ENCODE measurements at regions not wholly inside any gene's neighbourhood (a gene's known extent, or its start where the extent isn't known, plus 50 kb on each side); places are given as distances from the start of the nearest gene placed in this dataset.
"Not testable (repeated sequence)": the region's sequence is repeated elsewhere in the genome, so short reads cannot be mapped to it uniquely, and the experiment has no call there.

DNA sequence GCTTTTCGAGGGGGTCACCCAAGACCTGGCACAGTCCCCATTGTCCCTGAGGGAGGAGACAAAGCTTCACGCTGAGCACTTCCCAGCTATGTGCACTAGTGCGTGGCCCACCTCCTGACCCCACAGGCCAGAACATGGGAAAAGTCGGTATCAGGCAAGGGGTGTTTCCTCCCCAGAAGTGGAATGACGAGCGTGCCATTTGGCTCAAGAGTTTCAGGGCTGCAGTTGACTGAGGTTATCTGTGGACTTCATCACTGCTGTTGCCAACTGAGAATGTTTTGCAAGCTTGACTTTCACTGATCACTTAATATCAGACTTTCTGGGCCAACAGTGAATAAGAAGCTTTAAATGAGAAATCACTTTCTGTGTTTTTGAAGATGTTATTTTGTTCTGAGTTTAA is 137.0 kb upstream of the AFDN start:
- Mint-ChIP-seq H3K36me3 (no peaks in the 10 kb centered on the region), H3K27ac (no peak overlapping the region), H3K9me3 (no peaks in the 10 kb centered on the region), H3K27me3 (ENCODE audit: low read depth) (peaks cover 11% of the 10 kb centered on the region), H3K4me3 (no peak overlapping the region), H3K4me1 (peaks cover 15% of the 10 kb centered on the region)
- TF ChIP-seq, protein P1, sequence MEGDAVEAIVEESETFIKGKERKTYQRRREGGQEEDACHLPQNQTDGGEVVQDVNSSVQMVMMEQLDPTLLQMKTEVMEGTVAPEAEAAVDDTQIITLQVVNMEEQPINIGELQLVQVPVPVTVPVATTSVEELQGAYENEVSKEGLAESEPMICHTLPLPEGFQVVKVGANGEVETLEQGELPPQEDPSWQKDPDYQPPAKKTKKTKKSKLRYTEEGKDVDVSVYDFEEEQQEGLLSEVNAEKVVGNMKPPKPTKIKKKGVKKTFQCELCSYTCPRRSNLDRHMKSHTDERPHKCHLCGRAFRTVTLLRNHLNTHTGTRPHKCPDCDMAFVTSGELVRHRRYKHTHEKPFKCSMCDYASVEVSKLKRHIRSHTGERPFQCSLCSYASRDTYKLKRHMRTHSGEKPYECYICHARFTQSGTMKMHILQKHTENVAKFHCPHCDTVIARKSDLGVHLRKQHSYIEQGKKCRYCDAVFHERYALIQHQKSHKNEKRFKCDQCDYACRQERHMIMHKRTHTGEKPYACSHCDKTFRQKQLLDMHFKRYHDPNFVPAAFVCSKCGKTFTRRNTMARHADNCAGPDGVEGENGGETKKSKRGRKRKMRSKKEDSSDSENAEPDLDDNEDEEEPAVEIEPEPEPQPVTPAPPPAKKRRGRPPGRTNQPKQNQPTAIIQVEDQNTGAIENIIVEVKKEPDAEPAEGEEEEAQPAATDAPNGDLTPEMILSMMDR (IDR thresholded peaks at IDR 0.05; ENCODE audit: unreplicated experiment): no peak
- no peak for DNase-seq (ENCODE audit: low spot score in 2 of 2, unreplicated experiment in 2 of 2)

DNA sequence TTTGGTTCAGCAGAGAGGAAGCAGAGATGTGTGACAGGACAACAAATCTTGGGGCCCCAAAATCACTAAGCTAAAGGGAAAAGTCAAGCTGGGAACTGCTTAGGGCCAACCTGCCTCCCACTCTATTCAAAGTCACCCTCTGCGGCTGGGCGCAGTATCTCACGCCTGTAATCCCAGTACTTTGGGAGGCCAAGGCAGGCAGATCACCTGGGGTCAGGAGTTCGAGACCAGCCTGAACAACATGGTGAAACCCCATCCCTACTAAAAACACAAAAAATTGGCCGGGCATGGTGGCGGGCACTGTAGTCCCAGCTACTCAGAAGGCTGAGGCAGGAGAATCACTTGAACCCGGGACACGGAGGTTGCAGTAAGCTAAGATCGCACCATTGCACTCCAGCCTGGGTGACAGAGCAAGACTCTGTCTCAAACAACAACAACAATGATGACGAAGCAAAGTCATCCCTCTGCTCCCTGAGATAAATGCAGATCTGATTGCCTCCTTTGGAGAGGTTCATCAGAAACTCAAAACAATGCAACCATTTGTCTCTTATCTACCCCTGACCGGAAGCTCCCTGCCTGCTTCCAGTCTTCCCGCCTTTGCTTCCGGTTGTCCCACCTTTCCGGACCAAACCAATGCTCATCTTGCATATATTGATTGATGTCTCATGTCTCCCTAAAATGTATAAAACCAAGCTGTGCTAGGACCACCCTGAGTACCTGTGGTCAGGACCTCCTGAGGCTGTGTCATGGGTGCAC is 136.4 kb upstream of the AFDN start:
- H3K27me3 Mint-ChIP-seq (ENCODE audit: low read depth); DNase-seq (ENCODE audit: low spot score in 2 of 2, unreplicated experiment in 2 of 2); H3K9me3 Mint-ChIP-seq; H3K4me3 Mint-ChIP-seq; H3K27ac Mint-ChIP-seq; H3K36me3 Mint-ChIP-seq: not testable (repeated sequence)
- H3K4me1 Mint-ChIP-seq: peaks cover 15% of the 10 kb centered on the region

DNA sequence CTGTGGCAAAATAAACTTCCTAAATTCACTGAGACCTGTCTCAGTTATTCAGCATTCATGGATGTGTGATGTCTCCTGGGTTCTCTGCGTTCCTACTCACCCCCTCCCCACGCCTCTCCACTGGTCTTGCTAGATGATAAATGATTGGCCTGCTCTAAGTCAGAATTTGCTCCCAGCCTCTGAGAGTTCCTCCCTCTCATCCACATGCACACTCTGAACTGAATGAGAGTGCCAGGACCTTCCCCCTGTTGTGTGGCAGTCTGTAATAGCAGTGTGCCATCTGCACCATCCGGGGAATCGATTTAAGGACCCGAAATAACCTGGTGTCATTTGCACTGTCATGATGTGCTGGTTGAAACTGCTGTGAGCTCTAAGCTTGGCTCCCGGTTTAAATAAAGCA is 135.8 kb upstream of the AFDN start:
- Mint-ChIP-seq H3K27me3 (ENCODE audit: low read depth) (peaks cover 4% of the 10 kb centered on the region), H3K4me1 (peaks cover 15% of the 10 kb centered on the region), H3K36me3 (no peaks in the 10 kb centered on the region), H3K9me3 (no peaks in the 10 kb centered on the region), H3K4me3 (no peak overlapping the region), H3K27ac (no peak overlapping the region)
- TF ChIP-seq, protein P1 (IDR thresholded peaks at IDR 0.05; ENCODE audit: unreplicated experiment): no peak
- no peak for DNase-seq (ENCODE audit: low spot score in 2 of 2, unreplicated experiment in 2 of 2)

DNA sequence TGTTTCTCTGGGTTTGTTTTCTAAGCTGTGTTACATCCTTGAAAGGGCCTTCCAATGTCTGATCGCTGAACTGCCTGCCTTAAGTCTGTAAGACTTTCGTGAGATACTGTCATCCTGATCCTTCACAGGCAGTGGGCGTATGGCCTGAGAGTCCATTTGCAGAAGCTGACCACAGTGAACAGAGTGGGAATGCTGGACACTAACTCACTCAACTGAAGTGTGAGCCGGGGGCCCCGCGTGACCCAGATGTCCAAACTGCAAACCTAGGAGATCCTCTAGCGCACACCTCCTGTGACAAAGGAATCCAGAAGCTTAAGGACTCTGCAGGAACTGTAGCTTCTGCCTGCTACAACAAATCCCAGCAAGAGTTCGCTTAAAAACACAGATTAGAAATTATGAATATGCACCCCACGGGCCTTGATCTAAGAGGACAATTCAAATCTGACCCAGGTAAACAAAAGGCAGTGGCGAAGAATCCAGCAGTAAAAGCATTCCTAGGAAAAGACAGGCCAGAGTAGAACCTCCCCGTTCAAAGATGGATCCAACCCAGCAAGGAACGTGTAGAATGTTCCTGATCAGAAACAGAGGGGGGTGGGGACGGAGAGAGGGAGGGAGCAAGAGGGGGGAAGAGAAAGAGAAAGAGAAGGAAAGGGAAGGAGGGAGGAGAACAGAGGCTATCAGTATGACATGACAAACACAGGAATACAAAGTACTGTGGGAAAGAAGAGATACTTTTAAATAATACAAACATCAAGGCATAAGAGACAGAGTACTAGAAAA is 135.0 kb upstream of the AFDN start:
- DNase-seq (ENCODE audit: low spot score in 2 of 2, unreplicated experiment in 2 of 2): no peak
- H3K27ac Mint-ChIP-seq: no peak overlapping the region
- no peaks in the 10 kb centered on the region for H3K9me3 Mint-ChIP-seq
- H3K27me3 Mint-ChIP-seq (ENCODE audit: low read depth): peaks cover 4% of the 10 kb centered on the region
- TF ChIP-seq, protein P1 (IDR thresholded peaks at IDR 0.05; ENCODE audit: unreplicated experiment): no peak
- H3K4me1 Mint-ChIP-seq: peaks cover 20% of the 10 kb centered on the region
- H3K36me3 Mint-ChIP-seq: no peaks in the 10 kb centered on the region
- H3K4me3 Mint-ChIP-seq: no peak overlapping the region

DNA sequence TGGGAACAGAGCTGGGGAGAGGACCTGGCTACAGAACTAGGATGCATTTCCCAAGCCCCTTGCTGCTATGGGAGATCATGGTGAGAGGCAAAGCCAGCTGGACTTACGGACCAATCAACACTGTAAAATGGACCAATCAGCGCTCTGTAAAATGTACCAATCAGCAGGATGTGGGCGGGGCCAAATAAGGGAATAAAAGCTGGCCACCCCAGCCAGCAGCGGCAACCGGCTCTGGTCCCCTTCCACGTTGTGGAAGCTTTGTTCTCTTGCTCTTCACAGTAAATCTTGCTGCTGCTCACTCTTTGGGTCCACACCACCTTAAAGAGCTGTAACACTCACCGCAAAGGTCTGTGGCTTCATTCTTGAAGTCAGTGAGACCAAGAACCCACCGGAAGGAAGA is 133.2 kb upstream of the AFDN start:
- peaks cover 28% of the 10 kb centered on the region for H3K4me1 Mint-ChIP-seq
- not testable (repeated sequence) for H3K36me3 Mint-ChIP-seq; DNase-seq (ENCODE audit: low spot score in 2 of 2, unreplicated experiment in 2 of 2); H3K27ac Mint-ChIP-seq; H3K4me3 Mint-ChIP-seq; H3K27me3 Mint-ChIP-seq (ENCODE audit: low read depth); H3K9me3 Mint-ChIP-seq

DNA sequence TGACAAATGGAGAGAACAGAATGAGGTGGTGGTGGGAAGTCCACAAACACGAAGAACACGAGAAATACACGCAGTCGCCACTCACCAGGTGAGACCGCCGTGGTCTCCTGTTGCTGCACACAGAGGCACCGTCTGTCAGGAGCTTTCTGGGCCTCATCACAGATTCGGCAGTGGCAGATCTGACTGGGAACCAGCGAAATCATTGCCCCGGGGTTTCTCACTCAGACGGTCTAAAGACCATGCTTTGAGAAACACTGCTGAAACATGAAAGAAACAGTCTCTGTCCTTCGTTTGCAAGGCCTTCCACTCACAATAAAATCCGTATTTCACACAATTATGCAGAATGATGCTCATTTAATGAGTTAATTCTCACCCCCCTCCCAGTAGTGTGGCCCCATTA is 130.9 kb upstream of the AFDN start:
- Mint-ChIP-seq H3K27ac (no peak overlapping the region), H3K9me3 (no peaks in the 10 kb centered on the region), H3K27me3 (ENCODE audit: low read depth) (no peaks in the 10 kb centered on the region), H3K36me3 (no peaks in the 10 kb centered on the region), H3K4me3 (no peak overlapping the region), H3K4me1 (peaks cover 44% of the 10 kb centered on the region)
- DNase-seq (ENCODE audit: low spot score in 2 of 2, unreplicated experiment in 2 of 2): no peak
- TF ChIP-seq, protein P1 (IDR thresholded peaks at IDR 0.05; ENCODE audit: unreplicated experiment): no peak
